ENCODE measurements at regions not wholly inside any gene's neighbourhood (a gene's known extent, or its start where the extent isn't known, plus 50 kb on each side); places are given as distances from the start of the nearest gene placed in this dataset.

DNA sequence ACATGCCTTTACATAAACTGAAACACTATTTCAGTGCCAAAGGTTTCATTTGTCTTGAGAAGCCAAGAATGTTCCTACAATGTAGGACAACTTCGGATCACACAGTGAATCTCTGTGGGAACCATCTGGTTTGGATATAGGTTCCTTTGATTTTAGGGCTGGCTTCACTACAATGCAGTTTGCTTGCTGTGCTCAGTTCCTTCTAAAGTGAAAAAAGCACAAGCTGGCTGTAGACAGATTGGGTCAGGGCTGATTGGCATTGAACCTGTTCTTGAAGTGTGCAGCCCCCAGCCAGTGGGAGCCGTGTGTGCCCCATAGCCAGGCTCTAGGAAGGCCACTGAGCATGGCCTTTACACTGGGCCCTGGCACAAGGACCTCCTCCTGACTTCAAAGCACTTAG, 167.9 kb upstream of the HNRNPA3 start:
- Histone ChIP-seq H3K27me3 (ENCODE audit: insufficient read depth, low read depth, severe bottlenecking) (peaks cover 6% of the 10 kb centered on the region), H3K27ac (no peak overlapping the region), H3K9me3 (ENCODE audit: severe bottlenecking) (no peaks in the 10 kb centered on the region), H3K4me3 (ENCODE audit: low read depth, low read length) (no peak overlapping the region), H3K36me3 (no peaks in the 10 kb centered on the region)
- TF ChIP-seq, protein P1, sequence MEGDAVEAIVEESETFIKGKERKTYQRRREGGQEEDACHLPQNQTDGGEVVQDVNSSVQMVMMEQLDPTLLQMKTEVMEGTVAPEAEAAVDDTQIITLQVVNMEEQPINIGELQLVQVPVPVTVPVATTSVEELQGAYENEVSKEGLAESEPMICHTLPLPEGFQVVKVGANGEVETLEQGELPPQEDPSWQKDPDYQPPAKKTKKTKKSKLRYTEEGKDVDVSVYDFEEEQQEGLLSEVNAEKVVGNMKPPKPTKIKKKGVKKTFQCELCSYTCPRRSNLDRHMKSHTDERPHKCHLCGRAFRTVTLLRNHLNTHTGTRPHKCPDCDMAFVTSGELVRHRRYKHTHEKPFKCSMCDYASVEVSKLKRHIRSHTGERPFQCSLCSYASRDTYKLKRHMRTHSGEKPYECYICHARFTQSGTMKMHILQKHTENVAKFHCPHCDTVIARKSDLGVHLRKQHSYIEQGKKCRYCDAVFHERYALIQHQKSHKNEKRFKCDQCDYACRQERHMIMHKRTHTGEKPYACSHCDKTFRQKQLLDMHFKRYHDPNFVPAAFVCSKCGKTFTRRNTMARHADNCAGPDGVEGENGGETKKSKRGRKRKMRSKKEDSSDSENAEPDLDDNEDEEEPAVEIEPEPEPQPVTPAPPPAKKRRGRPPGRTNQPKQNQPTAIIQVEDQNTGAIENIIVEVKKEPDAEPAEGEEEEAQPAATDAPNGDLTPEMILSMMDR (IDR thresholded peaks at IDR 0.05; ENCODE audit: low read depth, low read length): no peak
- no peak for DNase-seq

DNA sequence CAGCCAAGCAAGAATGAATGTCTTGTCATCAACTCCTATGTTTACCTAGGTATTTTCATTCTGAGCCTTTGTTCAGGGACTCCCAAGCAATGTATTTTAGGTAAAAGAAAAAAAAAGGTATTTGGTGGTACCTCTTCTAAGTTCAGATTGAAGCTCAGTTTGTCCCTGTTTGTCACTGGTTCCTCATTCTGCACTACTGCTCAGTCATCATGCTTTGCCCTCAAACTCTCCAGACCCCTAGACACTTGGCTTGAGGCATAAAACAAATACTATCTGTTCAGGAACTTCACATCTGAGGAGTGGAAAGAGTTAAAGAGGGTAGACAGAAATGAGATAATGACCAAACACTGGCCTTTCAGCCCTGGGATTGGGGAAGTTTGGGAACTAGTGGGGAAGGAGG, 163.6 kb upstream of the HNRNPA3 start:
- no peaks in the 10 kb centered on the region for H3K36me3 ChIP-seq
- no peak overlapping the region for H3K4me3 ChIP-seq (ENCODE audit: low read depth, low read length)
- no peak overlapping the region for H3K27ac ChIP-seq
- no peaks in the 10 kb centered on the region for H3K9me3 ChIP-seq (ENCODE audit: severe bottlenecking)
- TF ChIP-seq, protein P1 (IDR thresholded peaks at IDR 0.05; ENCODE audit: low read depth, low read length): no peak
- DNase-seq: no peak
- H3K27me3 ChIP-seq (ENCODE audit: insufficient read depth, low read depth, severe bottlenecking): no peaks in the 10 kb centered on the region

DNA sequence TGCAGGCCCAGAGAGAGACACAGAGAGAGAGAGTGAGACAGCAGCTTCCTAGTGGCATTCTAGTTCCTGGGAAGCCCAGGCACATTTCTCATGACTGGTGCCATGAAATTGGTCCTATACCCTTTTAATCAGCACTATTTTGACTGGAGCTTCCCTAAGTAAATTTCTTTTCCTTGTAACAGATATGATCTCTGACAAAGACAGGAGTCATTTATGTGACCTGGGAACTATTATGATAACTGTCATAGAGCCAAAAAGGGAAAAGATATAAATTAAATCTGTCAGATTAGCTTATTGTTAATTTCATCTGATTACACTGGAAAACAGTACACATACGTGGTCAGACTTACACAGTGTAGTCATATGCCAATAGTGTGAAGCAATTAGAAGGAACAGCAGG, 161.3 kb upstream of the HNRNPA3 start:
- TF ChIP-seq, protein P1 (IDR thresholded peaks at IDR 0.05; ENCODE audit: low read depth, low read length): no peak
- Histone ChIP-seq H3K36me3 (no peaks in the 10 kb centered on the region), H3K27ac (no peak overlapping the region), H3K4me3 (ENCODE audit: low read depth, low read length) (no peak overlapping the region), H3K27me3 (ENCODE audit: insufficient read depth, low read depth, severe bottlenecking) (no peaks in the 10 kb centered on the region), H3K9me3 (ENCODE audit: severe bottlenecking) (no peaks in the 10 kb centered on the region)
- no peak for DNase-seq

DNA sequence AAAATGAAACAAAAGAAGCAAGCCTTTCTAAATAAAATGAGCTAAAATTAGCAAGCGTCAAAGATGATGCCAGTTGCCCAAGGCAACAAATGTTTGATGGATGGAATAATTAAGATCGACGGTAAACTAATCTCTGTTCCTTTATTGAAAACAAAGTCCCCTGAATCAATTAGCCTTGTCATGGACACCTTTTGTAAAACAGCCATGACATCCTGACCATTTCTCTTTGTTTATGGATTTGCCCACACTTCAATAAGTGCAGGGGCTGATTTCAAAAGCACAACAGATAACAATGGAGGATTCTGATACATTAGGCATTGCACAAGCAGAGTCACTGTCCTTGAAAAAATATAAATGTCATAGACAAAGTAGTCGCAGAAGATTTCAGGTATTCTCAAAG, 160.1 kb upstream of the HNRNPA3 start:
- H3K36me3 ChIP-seq: no peaks in the 10 kb centered on the region
- H3K27ac ChIP-seq: no peak overlapping the region
- TF ChIP-seq, protein P1 (IDR thresholded peaks at IDR 0.05; ENCODE audit: low read depth, low read length): no peak
- no peak for DNase-seq
- H3K27me3 ChIP-seq (ENCODE audit: insufficient read depth, low read depth, severe bottlenecking): no peaks in the 10 kb centered on the region
- no peak overlapping the region for H3K4me3 ChIP-seq (ENCODE audit: low read depth, low read length)
- H3K9me3 ChIP-seq (ENCODE audit: severe bottlenecking): no peaks in the 10 kb centered on the region

DNA sequence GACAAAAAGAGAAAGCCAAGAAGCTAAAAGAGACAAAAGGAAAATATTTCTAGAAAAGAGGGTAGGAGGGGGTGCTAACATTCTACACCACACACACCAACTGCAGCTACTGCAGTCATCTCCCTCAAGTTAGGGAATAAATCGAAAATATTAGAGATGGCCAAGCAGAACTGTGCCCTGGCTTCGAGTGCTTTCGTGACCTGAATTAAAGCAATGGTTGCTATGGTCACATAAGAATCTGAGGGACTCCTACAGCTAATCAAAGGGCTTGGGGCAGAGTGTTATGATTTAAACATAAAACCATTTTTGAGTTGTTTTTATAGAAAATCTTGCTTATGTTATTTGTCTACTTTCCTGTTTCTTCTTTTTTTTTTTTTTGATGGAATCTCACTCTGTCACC, 159.6 kb upstream of the HNRNPA3 start:
- H3K27ac ChIP-seq: no peak overlapping the region
- H3K4me3 ChIP-seq (ENCODE audit: low read depth, low read length): no peak overlapping the region
- H3K9me3 ChIP-seq (ENCODE audit: severe bottlenecking): no peaks in the 10 kb centered on the region
- H3K27me3 ChIP-seq (ENCODE audit: insufficient read depth, low read depth, severe bottlenecking): no peaks in the 10 kb centered on the region
- no peaks in the 10 kb centered on the region for H3K36me3 ChIP-seq
- DNase-seq: no peak
- TF ChIP-seq, protein P1 (IDR thresholded peaks at IDR 0.05; ENCODE audit: low read depth, low read length): no peak

DNA sequence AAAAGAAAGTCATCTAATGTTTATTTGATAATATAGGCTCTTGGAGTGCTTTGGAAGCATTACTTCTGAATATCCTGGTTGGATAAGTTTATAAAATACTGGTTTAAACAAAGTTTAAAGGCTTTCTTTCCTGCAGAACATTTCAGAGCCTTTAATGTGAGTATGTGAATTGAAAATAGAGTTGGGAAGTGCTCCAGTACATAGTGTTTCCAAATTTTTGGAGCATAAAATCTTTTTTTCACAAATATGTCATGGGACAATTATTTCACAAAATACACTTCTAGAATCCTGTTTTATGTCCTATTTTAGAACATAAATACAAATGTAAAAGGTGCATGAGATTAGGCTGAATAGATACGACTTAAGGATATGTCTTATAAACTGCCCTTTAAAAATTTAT, 158.9 kb upstream of the HNRNPA3 start:
- H3K27ac ChIP-seq: no peak overlapping the region
- H3K4me3 ChIP-seq (ENCODE audit: low read depth, low read length): no peak overlapping the region
- no peaks in the 10 kb centered on the region for H3K27me3 ChIP-seq (ENCODE audit: insufficient read depth, low read depth, severe bottlenecking)
- TF ChIP-seq, protein P1 (IDR thresholded peaks at IDR 0.05; ENCODE audit: low read depth, low read length): no peak
- H3K36me3 ChIP-seq: no peaks in the 10 kb centered on the region
- no peaks in the 10 kb centered on the region for H3K9me3 ChIP-seq (ENCODE audit: severe bottlenecking)
- DNase-seq: no peak

All from WERI-Rb-1 (cell line).